ENCODE measurements at regions not wholly inside any gene's neighbourhood (a gene's known extent, or its start where the extent isn't known, plus 50 kb on each side); places are given as distances from the start of the nearest gene placed in this dataset.

GRCh38 chr20:24039196-24039595, 50.6 kb upstream of the GGTLC1 start:
- no peak for TF ChIP-seq CTCF (IDR thresholded peaks at IDR 0.05; ENCODE audit: low read depth, low read length)
- H3K9me3 ChIP-seq (ENCODE audit: low read depth), result no peaks in the 10 kb centered on the region
- no peaks in the 10 kb centered on the region for H3K36me3 ChIP-seq

More at GRCh38 chr20:24039196-24039595, 50.6 kb upstream of the GGTLC1 start:
- no peak overlapping the region for H3K27ac ChIP-seq
- DNase-seq (ENCODE audit: low read depth in 1 of 2, low spot score in 1 of 2), result no peak
- no peaks in the 10 kb centered on the region for H3K4me1 ChIP-seq (ENCODE audit: low read depth)
- H3K4me3 ChIP-seq, result no peak overlapping the region
- H3K27me3 ChIP-seq, result no peaks in the 10 kb centered on the region

Data from cardiac muscle cell (in vitro differentiated cells and primary cell).